Aorta (tissue), 5 donors: ENCODE measurements at regions not wholly inside any gene's neighbourhood (a gene's known extent, or its start where the extent isn't known, plus 50 kb on each side); places are given as distances from the start of the nearest gene placed in this dataset.

Source experiments
- ATAC-seq: fragments of 200-7000 bp; cut with Tn5 transposase; one replicate; pipeline ENCODE4 v1.9.1; 2022; ENCODE audit warnings: moderate library complexity; ENCODE audit not compliant: low FRiP score
- DNase-seq, 2 donors: peaks; one replicate each; pipeline ENCODE4 v3.0.0-alpha.2; 2020
- H3K27ac ChIP-seq, 2 donors: one replicate each; pipeline ENCODE4 v1.5.1; 2013; ENCODE audit warnings: low read length in 2 of 2, mild to moderate bottlenecking in 2 of 2, moderate library complexity in 2 of 2, control low read depth in 1 of 2, inconsistent platforms in 1 of 2, low read depth in 1 of 2
- H3K27me3 ChIP-seq, 2 donors: one replicate each; pipeline ENCODE4 v1.6.1; 2013; ENCODE audit warnings: control low read depth in 1 of 2, low read length in 1 of 2, mild to moderate bottlenecking in 1 of 2, moderate library complexity in 1 of 2; ENCODE audit not compliant: insufficient read depth in 2 of 2, control insufficient read depth in 1 of 2
- H3K36me3 ChIP-seq, 2 donors: one replicate each; pipeline ENCODE4 v1.6.1; 2013; ENCODE audit warnings: control low read depth in 1 of 2, low read length in 1 of 2, mild to moderate bottlenecking in 1 of 2; ENCODE audit not compliant: insufficient read depth in 2 of 2, control insufficient read depth in 1 of 2
- H3K4me1 ChIP-seq, 2 donors: one replicate each; pipeline ENCODE4 v1.6.1; 2013; ENCODE audit warnings: low read length in 2 of 2, control low read depth in 1 of 2, mild to moderate bottlenecking in 1 of 2, moderate library complexity in 1 of 2; ENCODE audit not compliant: insufficient read depth in 2 of 2, control insufficient read depth in 1 of 2
- H3K4me3 ChIP-seq, 2 donors: one replicate each; pipeline ENCODE4 v1.5.1; 2013; ENCODE audit warnings: low read length in 2 of 2, control low read depth in 1 of 2, mild to moderate bottlenecking in 1 of 2
- H3K9me3 ChIP-seq: one replicate; pipeline ENCODE4 v1.6.1; 2013; ENCODE audit warnings: mild to moderate bottlenecking, low read length; ENCODE audit not compliant: control insufficient read depth
- WGBS, 2 donors: extraction: QIAGEN DNeasy Blood & Tissue Kit; methylation state at CpG; one replicate each; pipeline ENCODE4 v1.1.7; 2013; 5-methylcytosine and 5-hydroxymethylcytosine counted together
- intact Hi-C, 2 donors: fragments of 100-400 bp; cut with DNase I; formaldehyde crosslinking; loops; one replicate each; pipeline versions ENCODE4 v1.14.2 to v1.15.0; 2022
- donor health status: healthy with polysubstance abuse.
- donor health status: Bipolar disorder and iron deficiency.
- donor health status: DM: no; HTN: no; CAD: no.
- donor health status: DM: no; HTN: no; CAD: no.
- donor health status: DM: yes; HTN: yes; CAD: no.

DNA sequence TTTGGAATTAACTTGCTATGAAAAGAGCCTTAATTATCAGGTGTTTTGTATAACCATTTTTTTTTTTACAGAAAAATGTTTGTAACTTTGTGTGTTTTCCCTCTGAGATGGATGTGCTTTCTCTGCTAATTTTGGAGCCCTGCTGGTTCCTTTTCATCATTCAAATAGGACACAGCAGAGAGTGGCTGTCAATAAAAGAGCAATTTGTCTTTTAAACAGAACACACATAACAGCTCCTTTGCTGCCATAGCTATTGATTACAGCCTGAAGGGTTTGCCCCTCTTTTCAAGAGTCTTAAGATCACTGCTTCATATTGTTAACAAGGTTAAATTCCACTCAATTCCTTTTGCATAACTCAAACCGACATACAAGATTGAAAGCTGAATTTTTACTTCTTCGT lies 187.2 kb upstream of the MBL2 start:
- intact Hi-C loops = no loop called here
- WGBS, 2 donors = 80 to 84% methylated on average over 2 of the region's 2 CpGs

DNA sequence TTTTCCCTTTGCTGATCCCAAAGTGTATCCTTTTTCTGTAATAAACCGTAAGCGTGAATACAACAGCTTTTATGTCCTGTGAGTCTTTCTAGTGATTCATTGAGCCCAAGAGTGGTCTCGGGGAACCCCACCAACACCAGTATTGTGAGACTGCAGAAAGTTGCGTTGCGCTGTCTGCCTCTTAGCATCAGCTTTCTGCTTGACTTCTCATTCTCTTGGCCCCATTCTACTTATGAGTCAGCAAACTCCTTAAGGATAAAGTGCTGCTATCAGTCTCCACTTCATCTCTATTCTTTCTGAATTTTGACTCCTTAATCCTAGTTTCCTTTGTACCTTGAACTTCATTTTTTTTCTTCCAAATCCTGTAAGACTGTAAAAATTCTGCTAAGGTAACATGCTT lies 184.3 kb upstream of the MBL2 start:
- ATAC-seq = no peak
- intact Hi-C loops = no loop called here
- no peaks in the 10 kb centered on the region for H3K4me1 ChIP-seq
- no peaks in the 10 kb centered on the region for H3K9me3 ChIP-seq
- no peaks in the 10 kb centered on the region for H3K27me3 ChIP-seq
- no peak for DNase-seq
- no peak overlapping the region for H3K4me3 ChIP-seq
- H3K36me3 ChIP-seq = no peaks in the 10 kb centered on the region
- WGBS, 2 donors = 84 to 91% methylated on average over 5 of the region's 5 CpGs
- no peak overlapping the region for H3K27ac ChIP-seq

More for the DNA sequence above, 187.2 kb upstream of the MBL2 start:
- DNase-seq (no peak), ATAC-seq (no peak)
- H3K4me3 ChIP-seq = no peak overlapping the region
- H3K4me1 ChIP-seq = no peaks in the 10 kb centered on the region
- no peaks in the 10 kb centered on the region for H3K27me3 ChIP-seq
- no peaks in the 10 kb centered on the region for H3K9me3 ChIP-seq
- no peak overlapping the region for H3K27ac ChIP-seq
- no peaks in the 10 kb centered on the region for H3K36me3 ChIP-seq

DNA sequence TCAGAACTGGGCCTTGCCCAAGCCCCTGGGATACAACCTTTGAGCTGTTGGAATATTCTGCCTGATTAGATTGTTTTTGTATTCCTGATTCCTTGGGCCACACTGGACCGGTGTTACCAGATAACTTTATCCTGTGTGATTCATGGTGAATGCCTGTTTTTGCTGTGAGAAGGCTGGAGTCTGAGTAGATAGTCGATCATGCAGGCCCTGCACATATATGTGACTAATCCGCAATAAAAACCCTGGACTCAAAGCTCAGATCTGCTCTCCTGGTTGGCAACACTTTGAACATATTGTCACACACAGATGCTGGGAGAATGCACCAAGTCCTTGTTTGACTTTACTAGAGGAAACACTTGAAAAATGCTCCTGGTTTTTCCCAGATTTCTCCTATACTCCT lies 183.9 kb upstream of the MBL2 start:
- intact Hi-C loops = no loop called here
- Histone ChIP-seq H3K9me3 (no peaks in the 10 kb centered on the region), H3K27ac (no peak overlapping the region), H3K36me3 (no peaks in the 10 kb centered on the region), H3K4me1 (no peaks in the 10 kb centered on the region), H3K4me3 (no peak overlapping the region), H3K27me3 (no peaks in the 10 kb centered on the region)
- ATAC-seq = no peak
- DNase-seq = no peak
- WGBS, 2 donors = 59 to 65% methylated on average over 3 of the region's 3 CpGs

DNA sequence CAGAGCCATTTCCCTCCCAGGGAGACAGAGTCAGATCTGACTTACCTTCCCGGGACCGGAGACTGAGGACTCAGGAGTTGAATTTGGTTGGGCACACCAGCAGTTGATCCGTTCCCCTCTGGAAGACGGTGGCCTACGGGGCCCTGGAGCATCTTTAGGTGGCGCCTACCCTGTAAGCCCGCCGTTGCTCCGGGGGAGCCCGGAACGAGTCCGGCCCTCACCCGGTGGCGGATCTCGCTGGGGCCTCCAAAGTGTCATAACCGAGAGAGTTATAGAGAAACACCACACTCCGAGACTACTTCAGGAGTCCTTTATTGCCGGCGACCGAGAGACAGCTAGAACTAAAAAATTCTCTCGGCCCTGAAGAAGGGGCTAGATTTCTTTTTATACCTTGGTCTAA lies 182.8 kb upstream of the MBL2 start:
- intact Hi-C loops = no loop called here

DNA sequence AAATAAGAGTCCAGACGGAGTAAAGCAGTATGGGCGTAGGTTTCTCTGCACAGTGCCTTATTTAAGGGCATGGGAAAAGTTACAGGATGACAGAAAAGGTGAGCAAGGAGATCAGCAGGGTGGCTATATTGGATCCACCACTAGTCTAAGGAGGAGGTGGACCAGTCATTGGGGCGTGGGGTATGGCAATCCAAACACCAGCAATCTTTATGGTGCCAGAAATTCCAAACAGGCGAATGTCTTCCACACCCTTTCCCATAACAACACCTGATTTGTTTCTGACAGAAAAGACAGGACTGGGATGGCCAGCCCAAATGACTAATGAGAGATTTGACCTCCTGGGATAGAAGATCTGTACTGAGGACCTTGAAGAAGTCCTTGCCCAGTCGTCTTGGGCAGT lies 181.8 kb upstream of the MBL2 start:
- WGBS, 2 donors = 90 to 94% methylated on average over 5 of the region's 5 CpGs

More for the DNA sequence above, 182.8 kb upstream of the MBL2 start:
- H3K4me1 ChIP-seq = no peaks in the 10 kb centered on the region
- H3K4me3 ChIP-seq = no peak overlapping the region
- H3K36me3 ChIP-seq = no peaks in the 10 kb centered on the region
- H3K27ac ChIP-seq = no peak overlapping the region
- ATAC-seq (peak; percentile 11), DNase-seq (no peak)
- WGBS, 2 donors = 95 to 96% methylated on average over 21 of the region's 21 CpGs
- H3K27me3 ChIP-seq = no peaks in the 10 kb centered on the region
- no peaks in the 10 kb centered on the region for H3K9me3 ChIP-seq

DNA sequence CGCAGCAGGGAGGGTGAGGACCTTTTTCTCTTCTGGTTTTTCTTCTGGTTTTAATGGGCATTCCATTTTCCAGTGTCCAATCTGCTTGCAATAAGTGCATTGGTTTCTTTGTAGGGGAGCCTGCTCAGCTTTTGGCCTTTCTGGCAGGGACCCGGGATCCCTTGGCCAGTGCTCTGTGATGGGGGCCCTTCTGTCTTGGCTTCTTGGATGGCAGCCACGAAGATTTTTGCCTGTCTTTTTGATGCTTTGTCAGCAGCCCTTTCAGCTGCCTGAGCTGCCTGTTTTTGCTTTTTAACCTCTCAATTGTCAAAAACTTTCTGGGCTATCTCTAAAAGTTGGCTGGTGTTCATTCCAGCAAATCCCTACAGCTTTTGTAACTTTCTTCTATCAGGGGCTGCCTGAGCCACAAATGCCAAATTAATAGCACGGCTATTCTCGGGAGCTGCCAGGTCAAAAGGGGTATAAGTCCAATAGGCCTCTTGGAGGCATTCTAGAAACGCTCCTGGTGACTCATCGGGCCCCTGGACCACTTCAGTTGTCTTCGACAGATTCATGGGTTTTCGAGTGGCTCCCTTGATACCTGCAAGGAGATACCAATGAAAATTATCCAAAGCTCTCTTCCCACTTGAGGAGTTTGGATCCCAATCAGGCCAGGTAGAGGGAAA lies 179.9 kb upstream of the MBL2 start:
- WGBS, 2 donors = 39 to 45% methylated on average over 9 of the region's 9 CpGs
- DNase-seq (no peak), ATAC-seq (no peak)
- Histone ChIP-seq H3K4me3 (no peak overlapping the region), H3K27me3 (no peaks in the 10 kb centered on the region), H3K36me3 (no peaks in the 10 kb centered on the region), H3K9me3 (no peaks in the 10 kb centered on the region), H3K27ac (no peak overlapping the region), H3K4me1 (no peaks in the 10 kb centered on the region)
- intact Hi-C loops = no loop called here

More for the DNA sequence above, 181.8 kb upstream of the MBL2 start:
- ATAC-seq (no peak), DNase-seq (no peak)
- H3K4me3 ChIP-seq = no peak overlapping the region
- H3K27ac ChIP-seq = no peak overlapping the region
- no peaks in the 10 kb centered on the region for H3K27me3 ChIP-seq
- H3K4me1 ChIP-seq = no peaks in the 10 kb centered on the region
- H3K36me3 ChIP-seq = no peaks in the 10 kb centered on the region
- H3K9me3 ChIP-seq = no peaks in the 10 kb centered on the region
- intact Hi-C loops = no loop called here

DNA sequence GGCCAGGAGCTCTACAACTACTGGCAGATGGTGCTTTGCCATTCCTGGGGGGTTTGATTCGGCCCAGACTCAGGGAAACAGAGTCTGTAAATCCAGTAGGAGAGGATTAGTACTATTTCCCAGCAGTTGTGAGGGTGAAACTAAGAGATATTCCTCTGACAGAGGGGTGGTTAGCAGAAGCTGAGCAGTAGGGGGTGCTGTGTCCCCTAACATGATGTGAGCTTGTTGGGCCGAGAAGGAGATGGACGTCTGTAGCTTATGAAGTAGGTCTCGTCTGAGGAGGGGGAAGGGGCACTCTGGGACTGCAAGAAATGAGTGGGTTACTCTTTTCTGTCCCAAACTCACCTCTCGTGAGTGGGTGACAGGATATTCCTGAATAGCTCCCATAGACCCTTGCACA lies 179.2 kb upstream of the MBL2 start:
- intact Hi-C loops = no loop called here
- ATAC-seq (no peak), DNase-seq (peak in 1 of 2 donors; percentile 59)
- no peaks in the 10 kb centered on the region for H3K9me3 ChIP-seq
- 40 to 43% methylated on average over 5 of the region's 5 CpGs for WGBS, 2 donors
- no peak overlapping the region for H3K4me3 ChIP-seq
- H3K27me3 ChIP-seq = no peaks in the 10 kb centered on the region
- H3K4me1 ChIP-seq = no peaks in the 10 kb centered on the region
- H3K36me3 ChIP-seq = no peaks in the 10 kb centered on the region
- no peak overlapping the region for H3K27ac ChIP-seq

DNA sequence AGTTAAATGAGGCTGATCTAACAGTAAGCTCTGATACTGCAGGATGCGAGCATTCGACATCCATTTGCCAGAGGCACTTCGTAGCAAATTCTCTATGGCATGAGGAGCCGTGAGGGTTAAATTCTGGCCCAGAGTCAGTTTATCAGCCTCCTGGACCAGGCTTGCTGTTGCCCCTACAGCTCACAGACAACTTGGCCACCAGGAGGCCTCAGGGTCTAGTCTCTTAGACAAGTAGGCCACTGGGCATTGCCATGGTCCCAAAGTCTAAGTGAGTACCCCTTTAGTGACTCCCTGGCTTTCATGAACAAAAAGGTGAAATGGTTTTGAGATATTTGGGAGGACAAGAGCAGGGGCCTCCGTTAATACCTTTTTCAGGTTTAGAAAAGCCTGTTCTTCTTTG lies 178.0 kb upstream of the MBL2 start:
- no peak for DNase-seq
- intact Hi-C loops = no loop called here

DNA sequence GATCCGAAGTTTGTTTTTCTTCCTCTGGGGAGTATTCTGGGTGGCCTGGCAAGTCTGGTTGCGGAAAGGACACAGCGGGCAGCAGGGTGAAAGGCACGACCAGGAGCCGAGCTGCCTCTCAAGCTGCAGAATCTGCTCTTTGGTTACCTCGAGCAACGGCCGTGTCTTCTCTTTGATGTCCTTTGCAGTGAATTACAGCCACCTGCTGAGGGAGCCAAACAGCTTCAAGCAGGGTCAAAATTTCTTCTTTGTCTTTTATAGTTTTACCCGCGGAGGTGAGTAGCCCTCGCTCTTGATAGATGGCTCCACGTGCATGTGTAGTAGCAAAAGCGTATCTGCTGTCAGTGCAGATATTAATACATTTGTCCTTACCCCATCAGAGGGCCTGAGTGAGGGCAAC lies 177.3 kb upstream of the MBL2 start:
- Histone ChIP-seq H3K9me3 (no peaks in the 10 kb centered on the region), H3K27ac (no peak overlapping the region), H3K4me3 (no peak overlapping the region), H3K4me1 (no peaks in the 10 kb centered on the region), H3K27me3 (no peaks in the 10 kb centered on the region), H3K36me3 (no peaks in the 10 kb centered on the region)
- intact Hi-C loops = no loop called here
- DNase-seq = no peak
- WGBS, 2 donors = 70 to 78% methylated on average over 13 of the region's 13 CpGs
- ATAC-seq = no peak

More for the DNA sequence above, 178.0 kb upstream of the MBL2 start:
- H3K9me3 ChIP-seq = no peaks in the 10 kb centered on the region
- 97 to 99% methylated on average over 5 of the region's 5 CpGs for WGBS, 2 donors
- H3K27me3 ChIP-seq = no peaks in the 10 kb centered on the region
- no peak overlapping the region for H3K27ac ChIP-seq
- H3K4me1 ChIP-seq = no peaks in the 10 kb centered on the region
- no peak for ATAC-seq
- H3K36me3 ChIP-seq = no peaks in the 10 kb centered on the region
- no peak overlapping the region for H3K4me3 ChIP-seq
